Endothelial cell of umbilical vein (primary cell): ENCODE measurements at regions not wholly inside any gene's neighbourhood (a gene's known extent, or its start where the extent isn't known, plus 50 kb on each side); places are given as distances from the start of the nearest gene placed in this dataset. TPM values are rescaled to one million over a fixed set of nuclear protein-coding genes. Genes with fewer than 3 reads are reported as not detected.

Experiments
- BruUV-seq: library from RNA; stranded (reverse); fragments of 400-500 nt; replicated peaks from 2 replicates; lab custom pipeline; 2021; lab: Mats Ljungman, UMichigan
- CTCF ChIA-PET: fragments of 300-600, 350-600 bp; sonication (Branson Sonifier 250); formaldehyde crosslinking; loops from one replicate; lab custom pipeline; 2021; ENCODE audit warnings: antibody characterized with exemption, inconsistent platforms; lab: Charles Lee
- POLR2A ChIA-PET: fragments of 300-600, 350-600 bp; sonication (Branson Sonifier 250); formaldehyde crosslinking; loops from one replicate; lab custom pipeline; 2021; ENCODE audit warnings: antibody characterized with exemption, inconsistent platforms; lab: Charles Lee
- DNase-seq: peaks from one replicate; pipeline ENCODE4 v3.0.0-alpha.2; 2011; ENCODE audit warnings: low read depth, low spot score
- FAIRE-seq: peaks from 2 replicates; lab custom pipeline; 2011; peaks lifted over from hg19 to GRCh38; lab: Jason Lieb, UNC
- H2AFZ ChIP-seq: 2 replicates; pipeline ENCODE4 v1.6.0; 2012; ENCODE audit warnings: low read depth, low read length, control low read depth, inconsistent platforms
- H3K27ac ChIP-seq: 2 replicates; pipeline ENCODE4 v1.5.1; 2011; ENCODE audit warnings: low read depth, mild to moderate bottlenecking, control low read depth, low read length, moderate library complexity; ENCODE audit not compliant: insufficient read depth
- H3K27me3 ChIP-seq, 2 experiments: 2 replicates each; pipeline versions ENCODE4 v1.6.0 to v1.6.1; 2011; ENCODE audit warnings: low read length in 2 of 2, mixed read lengths in 1 of 2; ENCODE audit not compliant: control insufficient read depth in 2 of 2, insufficient read depth in 2 of 2
- H3K36me3 ChIP-seq, 2 experiments: 2 replicates in 1 of 2; 3 replicates in 1 of 2; pipeline ENCODE4 v1.5.1; 2011; ENCODE audit warnings: low read length in 2 of 2, mild to moderate bottlenecking in 1 of 2, moderate library complexity in 1 of 2; ENCODE audit not compliant: control insufficient read depth in 2 of 2, insufficient read depth in 2 of 2; ENCODE audit errors: extremely low read depth in 1 of 2
- H3K4me1 ChIP-seq: 3 replicates; pipeline ENCODE4 v1.5.1; 2011; ENCODE audit warnings: mild to moderate bottlenecking, low read length; ENCODE audit not compliant: control insufficient read depth, insufficient read depth; ENCODE audit errors: extremely low read depth
- H3K4me2 ChIP-seq: 2 replicates; pipeline ENCODE4 v1.6.1; 2011; ENCODE audit warnings: low read length, control low read depth, mixed read lengths; ENCODE audit not compliant: insufficient read depth
- H3K4me3 ChIP-seq, 3 experiments: fragments of 200-600 bp in 1 of 3; sonication (generic), shearing (Covaris generic) in 1 of 3; replicated peaks in 1 of 3; 2 replicates each; pipeline ENCODE4 v1.5.1; 2011 to 2016; ENCODE audit warnings: control low read depth in 3 of 3, low read length in 3 of 3, mild to moderate bottlenecking in 2 of 3, inconsistent platforms in 1 of 3, low read depth in 1 of 3, moderate library complexity in 1 of 3; ENCODE audit not compliant: insufficient read depth in 1 of 3
- H3K79me2 ChIP-seq: 2 replicates; pipeline ENCODE4 v1.6.0; 2012; ENCODE audit warnings: low read length, inconsistent platforms; ENCODE audit not compliant: control insufficient read depth, insufficient read depth
- H3K9ac ChIP-seq: replicated peaks from 2 replicates; pipeline ENCODE3; 2011; ENCODE audit warnings: low read length, control low read depth; ENCODE audit not compliant: insufficient read depth; ENCODE audit errors: extremely low read depth
- H3K9me1 ChIP-seq: replicated peaks from 3 replicates; pipeline ENCODE4 v1.6.0; 2011; ENCODE audit warnings: mild to moderate bottlenecking, low read length; ENCODE audit not compliant: control insufficient read depth, insufficient read depth; ENCODE audit errors: extremely low read depth
- H3K9me3 ChIP-seq: replicated peaks from 2 replicates; pipeline ENCODE4 v1.5.1; 2012; ENCODE audit warnings: low read length, inconsistent platforms; ENCODE audit not compliant: control insufficient read depth, insufficient read depth
- H4K20me1 ChIP-seq: replicated peaks from 2 replicates; pipeline ENCODE3; 2011; ENCODE audit warnings: mild to moderate bottlenecking, low read length; ENCODE audit not compliant: control insufficient read depth, insufficient read depth; ENCODE audit errors: extremely low read depth
- EZH2 ChIP-seq: IDR thresholded peaks from 2 replicates; pipeline ENCODE4 v1.6.1; 2012; ENCODE audit warnings: borderline replicate concordance, low read depth, mild to moderate bottlenecking, moderate library complexity, low read length, inconsistent platforms; ENCODE audit not compliant: severe bottlenecking
- GATA2 ChIP-seq: IDR thresholded peaks from 2 replicates; pipeline ENCODE4 v1.7.0; 2011; ENCODE audit warnings: low read depth, mild to moderate bottlenecking, moderate library complexity, mixed read lengths, low read length; ENCODE audit not compliant: insufficient read length, insufficient read depth
- JUN ChIP-seq: IDR thresholded peaks from 2 replicates; pipeline ENCODE4 v1.6.1; 2011; ENCODE audit warnings: borderline replicate concordance, low read depth; ENCODE audit not compliant: insufficient read length, insufficient read depth
- MAX ChIP-seq: IDR thresholded peaks from 2 replicates; pipeline ENCODE4 v1.6.1; 2011; ENCODE audit not compliant: insufficient read depth, insufficient read length
- MYC ChIP-seq: IDR thresholded peaks from one replicate; pipeline ENCODE4 v1.6.1; 2011; ENCODE audit warnings: mild to moderate bottlenecking, low read depth, low read length
- POLR2A ChIP-seq: IDR thresholded peaks from 2 replicates; pipeline ENCODE4 v1.6.1; 2012; ENCODE audit warnings: low read depth, mild to moderate bottlenecking, control low read depth, low read length
- POLR2AphosphoS5 ChIP-seq: IDR thresholded peaks from 2 replicates; pipeline ENCODE4 v1.6.1; 2012; ENCODE audit warnings: low read depth, mild to moderate bottlenecking, control low read depth, low read length, moderate library complexity; ENCODE audit not compliant: insufficient read depth
- dilution Hi-C: fragments of 300-500 bp; cut with MboI; formaldehyde crosslinking; loops from one replicate; pipeline ENCODE4 v1.15.0; 2019; ENCODE audit warnings: low sequenced_read_pairs; ENCODE audit not compliant: extremely low pct_ligation_motif_present
- intact Hi-C: fragments of 100-400 bp; cut with micrococcal nuclease; formaldehyde crosslinking; loops from one replicate; pipeline ENCODE4 v1.10.0; 2022
- small RNA-seq: library from RNA; depleted of rRNA; stranded (forward); fragments of <200 nt; gene quantifications from one replicate; pipeline ENCODE3, GENCODE V24; 2012; ENCODE audit warnings: low replicate concordance, low read depth; ENCODE audit not compliant: insufficient read depth, insufficient read length

DNA sequence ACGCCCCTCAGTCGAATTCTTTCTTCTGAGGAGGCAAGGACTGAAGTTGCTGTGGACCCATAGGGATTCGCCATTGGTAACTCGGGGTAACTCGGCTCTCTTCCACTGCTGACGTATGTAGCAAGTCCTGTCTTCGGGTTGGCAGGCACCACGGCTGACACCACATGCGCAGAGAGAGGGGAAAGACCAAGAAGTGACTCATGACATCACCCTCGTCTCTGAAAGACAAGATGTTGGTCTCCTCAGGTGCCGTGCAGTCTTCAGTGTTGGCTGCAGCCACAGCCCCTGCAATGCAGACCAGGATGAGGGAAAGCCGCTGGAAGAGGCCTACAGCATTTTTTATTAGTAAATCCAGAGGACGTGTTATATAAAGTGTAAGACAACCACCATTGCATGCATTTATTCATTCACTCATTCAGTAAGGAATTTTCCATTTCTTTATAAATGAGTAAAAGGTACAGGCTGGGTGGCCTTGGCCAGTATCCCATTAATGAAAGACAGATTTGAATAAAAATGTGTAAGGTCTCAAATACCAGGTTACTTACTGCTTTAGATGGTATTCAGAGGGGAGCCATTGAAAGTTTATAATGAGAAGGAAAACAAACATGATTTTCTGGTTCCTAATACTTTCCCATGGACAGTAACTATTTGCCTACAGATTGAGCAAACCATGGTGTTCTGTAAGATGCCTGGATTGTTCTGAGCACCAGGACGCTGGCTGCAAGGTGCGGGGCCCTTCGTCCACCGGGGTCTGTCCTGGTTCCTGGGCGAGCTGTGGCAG, 50.7 kb upstream of the IRF2BP2 start:
- Histone ChIP-seq H4K20me1 (no peaks in the 10 kb centered on the region), H2AFZ (no peak overlapping the region), H3K9me1 (no peaks in the 10 kb centered on the region), H3K4me3 (no peak overlapping the region), H3K9me3 (no peaks in the 10 kb centered on the region), H3K9ac (no peak overlapping the region), H3K4me2 (no peak overlapping the region), H3K27me3 (no peaks in the 10 kb centered on the region), H3K27ac (no peak overlapping the region), H3K36me3 (no peaks in the 10 kb centered on the region), H3K79me2 (no peaks in the 10 kb centered on the region), H3K4me1 (peaks cover 33% of the 10 kb centered on the region)
- BruUV-seq: no TSS peak
- POLR2A ChIA-PET: no interaction called here
- FAIRE-seq: no peak
- dilution Hi-C loops: no loop called here
- intact Hi-C loops: no loop called here
- no peak for TF ChIP-seq MYC
- no peak for TF ChIP-seq GATA2
- TF ChIP-seq EZH2: no peak
- no peak for TF ChIP-seq JUN
- no peak for TF ChIP-seq POLR2A
- no peak for TF ChIP-seq MAX
- TF ChIP-seq POLR2AphosphoS5: no peak
- DNase-seq: no peak
- CTCF ChIA-PET: interaction anchor here (1.2 kb wide), 1 partner anchor 33 kb away, joined by 3 read pairs; no protein-coding TSS in a partner anchor

Small RNA genes in the stretch of these regions (small RNA-seq; reads per million reads assigned to genes)
- not detected for gene RNY4P16
